ENCODE measurements at regions not wholly inside any gene's neighbourhood (a gene's known extent, or its start where the extent isn't known, plus 50 kb on each side); places are given as distances from the start of the nearest gene placed in this dataset.

GRCh38 chr15:47652328-47652727, 65.0 kb upstream of the SEMA6D start:
- no peak overlapping the region for H3K4me3 ChIP-seq (ENCODE audit: low read length)
- no peak for DNase-seq (ENCODE audit: low read depth, low spot score)

GRCh38 chr15:47652844-47653243, 64.5 kb upstream of the SEMA6D start:
- no peak overlapping the region for H3K4me3 ChIP-seq (ENCODE audit: low read length)
- no peak for DNase-seq (ENCODE audit: low read depth, low spot score)

- no peak for DNase-seq (ENCODE audit: low read depth, low spot score)
- no peak overlapping the region for H3K4me3 ChIP-seq (ENCODE audit: low read length)
Measured at GRCh38 chr15:47661661-47662180, 55.6 kb upstream of the SEMA6D start.

- H3K4me3 ChIP-seq (ENCODE audit: low read length): no peak overlapping the region
- no peak for DNase-seq (ENCODE audit: low read depth, low spot score)
Measured at GRCh38 chr15:47663101-47663500, 54.2 kb upstream of the SEMA6D start.

All from Jurkat, Clone E6-1 (cell line).